K562 (cell line): ENCODE measurements at regions not wholly inside any gene's neighbourhood (a gene's known extent, or its start where the extent isn't known, plus 50 kb on each side); places are given as distances from the start of the nearest gene placed in this dataset.

Experiments used
- BMI1 ChIP-seq: fragments of 150-350 bp; IDR thresholded peaks from 2 replicates; pipeline ENCODE4 v1.6.1; 2014; ENCODE audit warnings: low read length
- CREBBP ChIP-seq: IDR thresholded peaks from one replicate; pipeline ENCODE4 v1.6.1; 2012; ENCODE audit warnings: low read depth, mild to moderate bottlenecking, control low read depth, inconsistent platforms, low read length
- EZH2 ChIP-seq: IDR thresholded peaks from 2 replicates; pipeline ENCODE4 v1.6.1; 2012; ENCODE audit warnings: low read depth, mild to moderate bottlenecking, inconsistent platforms, low read length, borderline replicate concordance
- FOXJ3 ChIP-seq: sonication (generic); formaldehyde crosslinking; IDR thresholded peaks from 2 replicates; pipeline ENCODE4 v1.4.0; 2020; ENCODE audit warnings: mild to moderate bottlenecking, missing genetic modification reagents
- ILK ChIP-seq: fragments of 450-650 bp; IDR thresholded peaks from 2 replicates; pipeline ENCODE4 v1.6.1; 2016; ENCODE audit warnings: missing genetic modification characterization, low read depth, mild to moderate bottlenecking, missing compliant biosample characterization, moderate library complexity, borderline replicate concordance
- MECOM ChIP-seq: fragments of 250-450 bp; sonication (Bioruptor Pico); IDR thresholded peaks from 2 replicates; pipeline ENCODE4 v1.8.0; 2022; ENCODE audit warnings: inconsistent platforms
- MYC ChIP-seq, 2 experiments: fragments of 250-450 bp in 1 of 2; sonication (Bioruptor Pico) in 1 of 2; IDR thresholded peaks; 2 replicates each; pipeline versions ENCODE4 v1.5.1 to v1.6.1; 2012 to 2021; ENCODE audit warnings: low read depth in 2 of 2, borderline replicate concordance in 1 of 2, improper control_type of control experiment in 1 of 2, low read length in 1 of 2, mild to moderate bottlenecking in 1 of 2, moderate library complexity in 1 of 2
- SRSF1 ChIP-seq: fragments of 200-400 bp; formaldehyde crosslinking; IDR thresholded peaks from 2 replicates; pipeline ENCODE4 v1.6.1; 2017; ENCODE audit warnings: mild to moderate bottlenecking, low read depth, low read length, moderate library complexity
- TBP ChIP-seq: optimal IDR thresholded peaks from 2 replicates; pipeline ENCODE3; 2011; ENCODE audit warnings: low read depth, low read length, improper control_type of control experiment
- TCF7 ChIP-seq: sonication (generic); IDR thresholded peaks from 2 replicates; pipeline ENCODE4 v1.6.1; 2016; ENCODE audit warnings: antibody characterized with exemption, borderline replicate concordance
- ZNF121 ChIP-seq: sonication (generic); formaldehyde crosslinking; conservative IDR thresholded peaks from 2 replicates; pipeline ENCODE4 v1.8.0; 2022; ENCODE audit warnings: missing genetic modification reagents
- ZNF165 ChIP-seq: fragments of 250-450 bp; sonication (Bioruptor Pico); IDR thresholded peaks from 2 replicates; pipeline ENCODE4 v1.4.0; 2020; ENCODE audit warnings: borderline replicate concordance
- ZNF24 ChIP-seq: fragments of 450-650 bp; IDR thresholded peaks from 2 replicates; pipeline ENCODE4 v1.6.1; 2016
- TF ChIP-seq, protein P1 (sequence below): fragments of 450-650 bp; IDR thresholded peaks from 2 replicates; pipeline ENCODE4 v1.6.1; 2016; ENCODE audit warnings: mild to moderate bottlenecking
- TF ChIP-seq, protein P2 (sequence below): sonication (generic); formaldehyde crosslinking; IDR thresholded peaks from 2 replicates; pipeline ENCODE4 v1.8.1; 2022; ENCODE audit warnings: missing genetic modification reagents
- TF ChIP-seq, protein P3 (sequence below): sonication (generic); formaldehyde crosslinking; IDR thresholded peaks from 2 replicates; pipeline ENCODE4 v1.8.0; 2023; ENCODE audit warnings: missing genetic modification reagents, mild to moderate bottlenecking, borderline replicate concordance

- TF ChIP-seq, protein P1, sequence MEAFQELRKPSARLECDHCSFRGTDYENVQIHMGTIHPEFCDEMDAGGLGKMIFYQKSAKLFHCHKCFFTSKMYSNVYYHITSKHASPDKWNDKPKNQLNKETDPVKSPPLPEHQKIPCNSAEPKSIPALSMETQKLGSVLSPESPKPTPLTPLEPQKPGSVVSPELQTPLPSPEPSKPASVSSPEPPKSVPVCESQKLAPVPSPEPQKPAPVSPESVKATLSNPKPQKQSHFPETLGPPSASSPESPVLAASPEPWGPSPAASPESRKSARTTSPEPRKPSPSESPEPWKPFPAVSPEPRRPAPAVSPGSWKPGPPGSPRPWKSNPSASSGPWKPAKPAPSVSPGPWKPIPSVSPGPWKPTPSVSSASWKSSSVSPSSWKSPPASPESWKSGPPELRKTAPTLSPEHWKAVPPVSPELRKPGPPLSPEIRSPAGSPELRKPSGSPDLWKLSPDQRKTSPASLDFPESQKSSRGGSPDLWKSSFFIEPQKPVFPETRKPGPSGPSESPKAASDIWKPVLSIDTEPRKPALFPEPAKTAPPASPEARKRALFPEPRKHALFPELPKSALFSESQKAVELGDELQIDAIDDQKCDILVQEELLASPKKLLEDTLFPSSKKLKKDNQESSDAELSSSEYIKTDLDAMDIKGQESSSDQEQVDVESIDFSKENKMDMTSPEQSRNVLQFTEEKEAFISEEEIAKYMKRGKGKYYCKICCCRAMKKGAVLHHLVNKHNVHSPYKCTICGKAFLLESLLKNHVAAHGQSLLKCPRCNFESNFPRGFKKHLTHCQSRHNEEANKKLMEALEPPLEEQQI, result no peak
- TF ChIP-seq SRSF1, result no peak
- no peak for TF ChIP-seq ILK
- TF ChIP-seq TBP, result no peak
- no peak for TF ChIP-seq MECOM (CRISPR knock-in tag)
- TF ChIP-seq EZH2, result no peak
- TF ChIP-seq MYC (IDR thresholded peaks at IDR 0.05; ENCODE audit: low read depth, low read length), result peak; percentile 78
- TF ChIP-seq MYC (CRISPR knock-in tag; IDR thresholded peaks at IDR 0.05; ENCODE audit: borderline replicate concordance, low read depth), result no peak
- TF ChIP-seq ZNF121 (CRISPR knock-in tag), result no peak
- TF ChIP-seq ZNF24, result no peak
- no peak for TF ChIP-seq CREBBP
- TF ChIP-seq TCF7, result no peak
- TF ChIP-seq BMI1, result no peak
- TF ChIP-seq, protein P2, sequence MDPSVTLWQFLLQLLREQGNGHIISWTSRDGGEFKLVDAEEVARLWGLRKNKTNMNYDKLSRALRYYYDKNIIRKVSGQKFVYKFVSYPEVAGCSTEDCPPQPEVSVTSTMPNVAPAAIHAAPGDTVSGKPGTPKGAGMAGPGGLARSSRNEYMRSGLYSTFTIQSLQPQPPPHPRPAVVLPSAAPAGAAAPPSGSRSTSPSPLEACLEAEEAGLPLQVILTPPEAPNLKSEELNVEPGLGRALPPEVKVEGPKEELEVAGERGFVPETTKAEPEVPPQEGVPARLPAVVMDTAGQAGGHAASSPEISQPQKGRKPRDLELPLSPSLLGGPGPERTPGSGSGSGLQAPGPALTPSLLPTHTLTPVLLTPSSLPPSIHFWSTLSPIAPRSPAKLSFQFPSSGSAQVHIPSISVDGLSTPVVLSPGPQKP (CRISPR knock-in tag), result no peak
- TF ChIP-seq, protein P3, sequence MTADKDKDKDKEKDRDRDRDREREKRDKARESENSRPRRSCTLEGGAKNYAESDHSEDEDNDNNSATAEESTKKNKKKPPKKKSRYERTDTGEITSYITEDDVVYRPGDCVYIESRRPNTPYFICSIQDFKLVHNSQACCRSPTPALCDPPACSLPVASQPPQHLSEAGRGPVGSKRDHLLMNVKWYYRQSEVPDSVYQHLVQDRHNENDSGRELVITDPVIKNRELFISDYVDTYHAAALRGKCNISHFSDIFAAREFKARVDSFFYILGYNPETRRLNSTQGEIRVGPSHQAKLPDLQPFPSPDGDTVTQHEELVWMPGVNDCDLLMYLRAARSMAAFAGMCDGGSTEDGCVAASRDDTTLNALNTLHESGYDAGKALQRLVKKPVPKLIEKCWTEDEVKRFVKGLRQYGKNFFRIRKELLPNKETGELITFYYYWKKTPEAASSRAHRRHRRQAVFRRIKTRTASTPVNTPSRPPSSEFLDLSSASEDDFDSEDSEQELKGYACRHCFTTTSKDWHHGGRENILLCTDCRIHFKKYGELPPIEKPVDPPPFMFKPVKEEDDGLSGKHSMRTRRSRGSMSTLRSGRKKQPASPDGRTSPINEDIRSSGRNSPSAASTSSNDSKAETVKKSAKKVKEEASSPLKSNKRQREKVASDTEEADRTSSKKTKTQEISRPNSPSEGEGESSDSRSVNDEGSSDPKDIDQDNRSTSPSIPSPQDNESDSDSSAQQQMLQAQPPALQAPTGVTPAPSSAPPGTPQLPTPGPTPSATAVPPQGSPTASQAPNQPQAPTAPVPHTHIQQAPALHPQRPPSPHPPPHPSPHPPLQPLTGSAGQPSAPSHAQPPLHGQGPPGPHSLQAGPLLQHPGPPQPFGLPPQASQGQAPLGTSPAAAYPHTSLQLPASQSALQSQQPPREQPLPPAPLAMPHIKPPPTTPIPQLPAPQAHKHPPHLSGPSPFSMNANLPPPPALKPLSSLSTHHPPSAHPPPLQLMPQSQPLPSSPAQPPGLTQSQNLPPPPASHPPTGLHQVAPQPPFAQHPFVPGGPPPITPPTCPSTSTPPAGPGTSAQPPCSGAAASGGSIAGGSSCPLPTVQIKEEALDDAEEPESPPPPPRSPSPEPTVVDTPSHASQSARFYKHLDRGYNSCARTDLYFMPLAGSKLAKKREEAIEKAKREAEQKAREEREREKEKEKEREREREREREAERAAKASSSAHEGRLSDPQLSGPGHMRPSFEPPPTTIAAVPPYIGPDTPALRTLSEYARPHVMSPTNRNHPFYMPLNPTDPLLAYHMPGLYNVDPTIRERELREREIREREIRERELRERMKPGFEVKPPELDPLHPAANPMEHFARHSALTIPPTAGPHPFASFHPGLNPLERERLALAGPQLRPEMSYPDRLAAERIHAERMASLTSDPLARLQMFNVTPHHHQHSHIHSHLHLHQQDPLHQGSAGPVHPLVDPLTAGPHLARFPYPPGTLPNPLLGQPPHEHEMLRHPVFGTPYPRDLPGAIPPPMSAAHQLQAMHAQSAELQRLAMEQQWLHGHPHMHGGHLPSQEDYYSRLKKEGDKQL (CRISPR knock-in tag), result no peak
- no peak for TF ChIP-seq ZNF165
- TF ChIP-seq FOXJ3, result no peak
Measured at GRCh38 chr1:168466092-168466713, 77.6 kb downstream of the XCL2 start (continued).
